HepG2 (cell line): ENCODE measurements at regions not wholly inside any gene's neighbourhood (a gene's known extent, or its start where the extent isn't known, plus 50 kb on each side); places are given as distances from the start of the nearest gene placed in this dataset.

ENCODE experiments used
- ATAC-seq: fragments of 200-7000 bp; cut with Tn5 transposase; 3 replicates; pipeline ENCODE4 v1.9.1; 2020; ENCODE audit warnings: mild to moderate bottlenecking, moderate library complexity
- BruUV-seq: library from RNA; stranded (reverse); fragments of 400-500 nt; replicated peaks from 2 replicates; lab custom pipeline; 2021; lab: Mats Ljungman, UMichigan
- CTCF ChIA-PET: fragments of 300-600 bp; formaldehyde crosslinking; extraction: SDS; loops from one replicate; lab custom pipeline; 2021; ENCODE audit warnings: low total read pairs, inconsistent platforms, low intra/inter-chr PET ratio; lab: Yijun Ruan, JAX
- POLR2A ChIA-PET: fragments of 350-600 bp; sonication (Branson Sonifier 250); formaldehyde crosslinking; loops from one replicate; lab custom pipeline; 2020; ENCODE audit warnings: antibody characterized with exemption, inconsistent platforms; lab: Yijun Ruan, JAX
- DNase-seq: peaks from one replicate; pipeline ENCODE4 v3.0.0-alpha.2; 2015; ENCODE audit warnings: low spot score
- FAIRE-seq: peaks from 3 replicates; lab custom pipeline; 2011; peaks lifted over from hg19 to GRCh38; lab: Jason Lieb, UNC
- H2AFZ ChIP-seq: one replicate; pipeline ENCODE4 v1.6.1; 2011; ENCODE audit warnings: low read length, inconsistent platforms
- H3K27ac ChIP-seq: fragments of 300-600 bp; 3 replicates; pipeline ENCODE4 v1.8.0; 2011; ENCODE audit warnings: mixed run types, mild to moderate bottlenecking, mixed read lengths, low read length, inconsistent platforms; ENCODE audit not compliant: insufficient read depth; ENCODE audit errors: extremely low read length
- H3K27me3 ChIP-seq, 2 experiments: fragments of 200-600 bp in 1 of 2; 2 replicates in 1 of 2; 3 replicates in 1 of 2; pipeline versions ENCODE4 v1.6.0 to v1.8.0; 2011; ENCODE audit warnings: low read length in 2 of 2, mild to moderate bottlenecking in 2 of 2, moderate library complexity in 2 of 2, inconsistent platforms in 1 of 2; ENCODE audit not compliant: insufficient read depth in 2 of 2, control insufficient read depth in 1 of 2
- H3K36me3 ChIP-seq, 2 experiments: fragments of 200-600 bp in 1 of 2; replicated peaks in 1 of 2; 2 replicates in 1 of 2; 3 replicates in 1 of 2; pipeline versions ENCODE4 v1.5.1 to v1.8.0; 2011; ENCODE audit warnings: low read length in 2 of 2, inconsistent platforms in 1 of 2; ENCODE audit not compliant: insufficient read depth in 2 of 2, control insufficient read depth in 1 of 2
- H3K4me1 ChIP-seq: 2 replicates; pipeline ENCODE4 v1.5.1; 2012; ENCODE audit warnings: low read length, inconsistent platforms; ENCODE audit not compliant: insufficient read depth
- H3K4me2 ChIP-seq: 2 replicates; pipeline ENCODE4 v1.6.0; 2011; ENCODE audit warnings: low read depth, low read length, inconsistent platforms
- H3K4me3 ChIP-seq, 3 experiments: fragments of 200-600 bp in 1 of 3; sonication (generic), shearing (Covaris generic) in 1 of 3; replicated peaks in 1 of 3; 2 replicates each; pipeline ENCODE4 v1.5.1; 2011 to 2016; ENCODE audit warnings: low read length in 3 of 3, inconsistent platforms in 2 of 3, low read depth in 2 of 3, mild to moderate bottlenecking in 2 of 3, control low read depth in 1 of 3, mixed read lengths in 1 of 3; ENCODE audit not compliant: insufficient read depth in 1 of 3
- H3K79me2 ChIP-seq: one replicate; pipeline ENCODE4 v1.6.1; 2011; ENCODE audit warnings: low read length, inconsistent platforms; ENCODE audit not compliant: insufficient read depth
- H3K9ac ChIP-seq: 2 replicates; pipeline ENCODE4 v1.6.0; 2011; ENCODE audit warnings: mild to moderate bottlenecking, low read depth, low read length, inconsistent platforms; ENCODE audit not compliant: insufficient read depth
- H3K9me3 ChIP-seq: 2 replicates; pipeline ENCODE4 v1.5.1; 2012; ENCODE audit warnings: mild to moderate bottlenecking, low read length
- H4K20me1 ChIP-seq: 2 replicates; pipeline ENCODE4 v1.6.0; 2011; ENCODE audit warnings: inconsistent platforms, mild to moderate bottlenecking, low read length, moderate library complexity; ENCODE audit not compliant: insufficient read depth
- ARID2 ChIP-seq: sonication (generic); formaldehyde crosslinking; IDR thresholded peaks from 2 replicates; pipeline ENCODE4 v1.8.1; 2022; ENCODE audit warnings: mild to moderate bottlenecking, missing genetic modification reagents, borderline replicate concordance
- ARID4A ChIP-seq: sonication (generic); formaldehyde crosslinking; IDR thresholded peaks from 2 replicates; pipeline ENCODE4 v1.5.0; 2020; ENCODE audit warnings: mild to moderate bottlenecking, missing genetic modification reagents, borderline replicate concordance
- GATAD1 ChIP-seq: IDR thresholded peaks from 2 replicates; pipeline ENCODE4 v1.6.1; 2016; ENCODE audit warnings: missing genetic modification reagents, missing compliant biosample characterization
- NCOA2 ChIP-seq: sonication (generic); formaldehyde crosslinking; IDR thresholded peaks from 2 replicates; pipeline ENCODE4 v1.8.0; 2022; ENCODE audit warnings: inconsistent platforms
- NR2F6 ChIP-seq, 2 experiments: IDR thresholded peaks; 2 replicates each; pipeline ENCODE4 v1.6.1; 2016; ENCODE audit warnings: antibody characterized with exemption in 1 of 2, mild to moderate bottlenecking in 1 of 2
- RNF2 ChIP-seq: fragments of 450-650 bp; conservative IDR thresholded peaks from 2 replicates; pipeline ENCODE4 v1.6.1; 2016; ENCODE audit warnings: low read depth
- SIX4 ChIP-seq: sonication (generic); formaldehyde crosslinking; IDR thresholded peaks from 2 replicates; pipeline ENCODE4 v1.4.0; 2020; ENCODE audit warnings: missing genetic modification reagents
- WGBS: methylation state at CpG from one replicate; pipeline ENCODE4 v1.1.6; 2017; ENCODE audit warnings: low lambda C conversion rate; 5-methylcytosine and 5-hydroxymethylcytosine counted together
- in situ Hi-C: cut with HindIII; loops from 2 replicates; pipeline ENCODE4 v1.10.0; 2017; ENCODE audit warnings: low pct_unique_long_range_greater_than_20kb; ENCODE audit not compliant: extremely low pct_ligation_motif_present
- intact Hi-C: fragments of 100-400 bp; cut with micrococcal nuclease; formaldehyde crosslinking; loops from one replicate; pipeline ENCODE4 v1.10.0; 2022; ENCODE audit not compliant: unreplicated experiment

DNA sequence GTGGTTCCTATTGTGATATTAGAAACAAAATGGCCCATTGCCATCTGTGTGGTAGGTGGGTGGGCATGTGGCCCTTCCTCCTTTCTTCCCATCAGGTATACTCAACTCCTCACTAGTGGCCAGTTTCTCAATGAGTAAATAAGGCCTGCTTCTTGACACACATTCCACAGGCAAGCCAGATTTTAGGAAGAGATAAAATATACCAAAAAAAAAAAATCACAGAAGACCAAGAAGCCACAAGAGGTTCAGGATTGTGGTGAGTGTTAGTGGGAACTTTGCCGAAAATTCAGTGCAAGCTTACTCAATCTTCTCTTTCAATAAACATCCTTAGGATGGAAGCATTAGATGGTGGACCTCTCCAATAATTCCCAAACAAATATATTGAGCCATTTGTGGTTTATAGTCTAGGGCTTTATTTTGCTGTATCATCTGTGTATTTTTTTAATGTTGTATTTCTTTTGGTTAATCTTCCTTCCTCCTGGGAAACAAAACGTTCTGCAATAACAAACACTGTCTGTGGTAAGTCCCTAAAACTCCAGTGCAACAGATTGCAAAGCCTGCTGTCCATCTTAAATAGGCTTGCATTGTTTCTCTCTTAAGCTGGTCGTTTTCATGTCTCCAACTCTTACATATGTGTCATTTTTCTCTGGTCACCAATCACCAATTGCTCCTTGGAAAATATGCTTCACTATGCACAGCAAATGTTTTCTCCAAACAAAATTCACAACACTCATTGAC lies 289.9 kb upstream of the KITLG start:
- CTCF ChIA-PET = no interaction called here
- DNase-seq (no peak), ATAC-seq (no peak)
- H3K4me2 ChIP-seq = no peak overlapping the region
- H4K20me1 ChIP-seq = no peaks in the 10 kb centered on the region
- POLR2A ChIA-PET = no interaction called here
- TF ChIP-seq ARID2 (CRISPR knock-in tag) (no peak), SIX4 (no peak), ARID4A (CRISPR knock-in tag) (no peak), GATAD1 (no peak), NCOA2 (CRISPR knock-in tag) (no peak), NR2F6 (IDR thresholded peaks at IDR 0.05) (no peak), NR2F6 (CRISPR knock-in tag; IDR thresholded peaks at IDR 0.05) (no peak), RNF2 (no peak)
- TF ChIP-seq, all 625 proteins: peak for 0
- Histone ChIP-seq H3K27me3 (no peaks in the 10 kb centered on the region), H3K4me3 (no peak overlapping the region), H3K36me3 (no peaks in the 10 kb centered on the region), H3K4me1 (no peaks in the 10 kb centered on the region), H3K9ac (no peak overlapping the region), H3K27ac (no peak overlapping the region), H3K9me3 (no peaks in the 10 kb centered on the region), H3K79me2 (no peaks in the 10 kb centered on the region), H2AFZ (no peak overlapping the region)
- intact Hi-C loops (no loop called here), in situ Hi-C loops (no loop called here)
- no peak for FAIRE-seq
- BruUV-seq = no TSS peak
- 21% methylated on average over 3 of the region's 3 CpGs for WGBS
